ENCODE measurements at regions not wholly inside any gene's neighbourhood (a gene's known extent, or its start where the extent isn't known, plus 50 kb on each side); places are given as distances from the start of the nearest gene placed in this dataset.

DNA sequence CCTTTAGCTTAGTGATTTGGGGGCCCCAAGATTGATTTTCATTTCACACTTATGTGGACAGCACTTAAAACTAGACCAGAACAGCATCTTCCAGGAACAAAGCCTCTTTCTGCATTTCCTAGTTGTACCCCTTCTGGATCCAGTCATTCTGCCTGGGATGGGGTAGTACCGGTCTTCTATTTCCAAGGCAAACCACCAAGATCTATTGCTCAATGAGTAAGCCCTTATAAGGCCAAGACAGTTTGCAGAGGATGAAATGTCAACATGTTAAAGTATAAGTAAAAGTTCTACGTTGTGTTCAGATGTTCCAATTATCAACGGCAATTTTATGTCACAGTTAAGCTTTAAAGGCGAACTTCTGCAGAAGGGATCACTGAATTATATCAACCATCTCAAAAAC is 106.9 kb upstream of the ZNF746 start:
- TF ChIP-seq, protein P1, sequence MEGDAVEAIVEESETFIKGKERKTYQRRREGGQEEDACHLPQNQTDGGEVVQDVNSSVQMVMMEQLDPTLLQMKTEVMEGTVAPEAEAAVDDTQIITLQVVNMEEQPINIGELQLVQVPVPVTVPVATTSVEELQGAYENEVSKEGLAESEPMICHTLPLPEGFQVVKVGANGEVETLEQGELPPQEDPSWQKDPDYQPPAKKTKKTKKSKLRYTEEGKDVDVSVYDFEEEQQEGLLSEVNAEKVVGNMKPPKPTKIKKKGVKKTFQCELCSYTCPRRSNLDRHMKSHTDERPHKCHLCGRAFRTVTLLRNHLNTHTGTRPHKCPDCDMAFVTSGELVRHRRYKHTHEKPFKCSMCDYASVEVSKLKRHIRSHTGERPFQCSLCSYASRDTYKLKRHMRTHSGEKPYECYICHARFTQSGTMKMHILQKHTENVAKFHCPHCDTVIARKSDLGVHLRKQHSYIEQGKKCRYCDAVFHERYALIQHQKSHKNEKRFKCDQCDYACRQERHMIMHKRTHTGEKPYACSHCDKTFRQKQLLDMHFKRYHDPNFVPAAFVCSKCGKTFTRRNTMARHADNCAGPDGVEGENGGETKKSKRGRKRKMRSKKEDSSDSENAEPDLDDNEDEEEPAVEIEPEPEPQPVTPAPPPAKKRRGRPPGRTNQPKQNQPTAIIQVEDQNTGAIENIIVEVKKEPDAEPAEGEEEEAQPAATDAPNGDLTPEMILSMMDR (IDR thresholded peaks at IDR 0.05) = no peak
- no peak for TF ChIP-seq POLR2A (IDR thresholded peaks at IDR 0.05)

All from testis (tissue), 2 donors.